MM.1S (cell line): ENCODE measurements at regions not wholly inside any gene's neighbourhood (a gene's known extent, or its start where the extent isn't known, plus 50 kb on each side); places are given as distances from the start of the nearest gene placed in this dataset.

Source experiments
- CTCF ChIP-seq: fragments of 300-600 bp; sonication (generic); IDR thresholded peaks from 2 replicates; pipeline ENCODE4 v1.5.1; 2016; ENCODE audit warnings: antibody characterized with exemption, low read length, mixed read lengths
- EZH2phosphoT487 ChIP-seq: fragments of 300-600 bp; sonication (generic); IDR thresholded peaks from 2 replicates; pipeline ENCODE4 v1.6.1; 2018; ENCODE audit warnings: antibody characterized with exemption, low read length

- no peak for TF ChIP-seq CTCF
- no peak for TF ChIP-seq EZH2phosphoT487
Observed at GRCh38 chr10:4373098-4373497, 452.9 kb upstream of the AKR1E2 start.
